Activated CD4-positive, alpha-beta T cell treated with anti-CD3 and anti-CD28 coated beads, Interleukin-2, amount 50 U/mL, for 16 hours (primary cell): ENCODE measurements at regions not wholly inside any gene's neighbourhood (a gene's known extent, or its start where the extent isn't known, plus 50 kb on each side); places are given as distances from the start of the nearest gene placed in this dataset.

Experiments
- DNase-seq: peaks from one replicate; pipeline ENCODE4 v3.0.0-alpha.2; 2020

DNA sequence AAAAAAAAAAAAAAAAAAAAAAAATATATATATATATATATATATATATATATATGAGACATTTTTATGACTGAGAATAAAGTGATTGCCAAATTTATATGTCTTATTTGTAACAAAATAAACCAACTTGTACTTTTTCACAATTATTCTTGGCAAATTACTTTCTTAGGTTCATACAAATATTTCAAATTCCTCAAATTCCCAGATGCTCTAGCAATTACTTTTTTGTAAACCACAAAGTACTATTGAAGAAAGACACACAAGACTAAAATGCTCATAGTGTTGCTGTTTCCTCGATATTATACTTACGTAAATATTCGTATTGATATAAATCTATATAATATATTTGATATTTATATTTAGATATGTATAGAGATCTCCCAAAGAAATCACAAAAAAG, 390.0 kb downstream of the FAT4 start:
- DNase-seq, result no peak

DNA sequence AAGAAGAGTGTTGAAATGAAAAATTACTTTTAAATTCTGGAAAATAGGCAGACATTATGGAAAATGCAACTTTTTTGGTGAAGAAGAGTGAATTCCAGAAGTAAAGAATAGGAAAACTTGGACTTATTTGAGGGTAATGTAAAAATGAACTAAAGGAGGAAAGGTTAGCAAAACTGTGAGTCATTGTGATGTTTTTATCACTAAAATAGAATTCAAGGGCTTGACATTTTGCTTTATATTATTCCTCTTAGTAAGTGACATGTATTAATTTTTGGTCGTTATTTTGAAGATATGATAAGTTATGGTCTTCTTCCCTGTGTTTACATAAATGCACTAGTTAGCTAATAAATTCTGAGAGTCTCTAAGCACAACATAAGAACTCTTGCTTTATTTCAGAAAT, 390.9 kb downstream of the FAT4 start:
- DNase-seq, result no peak

DNA sequence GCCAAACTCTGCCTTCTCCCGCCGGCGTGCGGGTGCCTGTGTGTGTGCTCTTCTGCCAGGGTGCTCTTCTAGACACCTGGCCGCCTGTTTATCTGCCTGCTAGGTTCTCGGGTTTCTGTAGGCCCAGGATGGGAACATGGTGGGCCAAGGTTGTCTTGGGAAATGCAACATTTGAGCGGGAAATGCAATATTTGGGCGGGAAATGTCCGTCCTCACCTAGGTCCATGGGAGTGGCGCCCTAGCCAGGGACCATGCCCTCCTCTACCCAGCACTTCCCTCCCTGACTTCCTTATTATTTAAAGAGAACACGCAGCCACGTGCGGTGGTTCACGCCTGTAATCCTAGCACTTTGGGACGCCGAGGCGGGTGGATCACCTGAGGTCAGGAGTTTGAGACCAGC, 392.6 kb downstream of the FAT4 start:
- DNase-seq, result no peak

DNA sequence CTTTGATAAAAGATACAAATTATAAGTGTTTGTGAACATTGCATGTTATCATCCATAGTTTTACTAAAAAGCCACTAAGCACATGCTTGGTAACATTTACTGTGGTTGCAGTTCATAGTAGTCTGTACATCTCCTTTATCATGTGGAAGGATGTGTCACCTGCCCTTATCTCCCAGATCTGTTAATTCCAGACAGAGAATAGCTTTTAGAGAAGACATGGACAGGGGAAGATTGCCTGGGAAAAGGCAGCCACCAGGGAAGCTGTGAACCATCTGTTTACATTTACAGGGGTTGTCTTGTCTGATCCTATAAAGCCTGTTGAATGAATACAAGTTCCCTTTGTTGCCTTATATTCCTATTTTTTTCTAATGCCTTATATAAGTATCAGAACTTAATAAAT, 396.0 kb downstream of the FAT4 start:
- DNase-seq, result no peak

DNA sequence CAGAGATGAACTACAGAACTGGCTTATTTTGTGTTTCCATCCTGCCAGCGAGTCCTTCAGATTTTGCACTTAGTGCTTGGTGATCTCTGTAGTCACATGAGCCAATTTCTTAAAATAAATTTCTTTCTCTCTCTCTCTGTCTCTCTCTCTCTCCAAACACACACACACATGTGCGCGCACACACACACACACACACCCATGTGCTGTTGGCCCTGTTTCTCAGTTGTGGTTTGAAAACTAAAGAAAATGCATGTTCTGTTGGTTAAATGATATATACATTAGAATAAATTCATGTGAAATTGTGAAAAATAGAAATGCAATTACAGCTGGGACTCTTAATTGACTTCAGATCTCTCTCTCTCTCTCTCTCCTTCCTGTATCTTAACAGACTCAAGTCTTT, 399.3 kb downstream of the FAT4 start:
- DNase-seq, result no peak

DNA sequence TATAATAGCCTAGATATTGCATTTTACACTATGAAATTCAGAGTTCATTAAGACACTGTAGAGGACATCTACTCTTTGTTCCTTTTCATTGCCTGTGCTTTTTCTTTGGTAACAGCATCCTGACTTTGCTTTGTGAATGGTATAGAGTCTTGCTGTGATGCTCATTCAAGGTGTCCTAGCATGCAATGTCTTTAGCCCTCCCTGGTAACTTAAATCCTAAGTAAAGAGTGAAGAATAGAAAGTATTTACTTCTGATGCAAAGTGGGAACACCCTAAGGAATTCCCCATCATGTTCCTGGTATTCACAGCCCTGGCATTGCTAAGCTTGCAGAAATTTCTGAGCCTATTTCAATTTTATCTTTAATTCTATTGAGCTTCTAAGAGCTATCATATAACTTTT, 400.1 kb downstream of the FAT4 start:
- no peak for DNase-seq

DNA sequence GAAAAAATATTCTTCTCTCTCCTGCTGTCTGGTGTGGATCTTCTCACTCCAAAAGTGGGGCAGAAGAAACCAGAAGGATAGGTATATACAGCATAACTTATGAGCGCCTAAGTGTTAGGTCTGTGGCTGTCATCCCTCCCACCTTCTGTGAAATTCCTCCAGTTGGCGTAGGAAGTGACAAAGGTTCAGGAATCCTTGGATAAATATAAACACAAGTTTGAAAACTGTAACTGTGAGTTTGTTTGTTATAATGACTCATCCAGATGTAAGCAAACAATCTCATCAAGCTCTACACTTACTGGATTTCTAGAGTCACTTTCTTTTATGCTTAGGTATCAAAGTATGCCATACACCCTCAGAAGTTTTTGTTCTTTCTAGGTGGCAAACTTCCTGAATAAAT, 405.2 kb downstream of the FAT4 start:
- no peak for DNase-seq

DNA sequence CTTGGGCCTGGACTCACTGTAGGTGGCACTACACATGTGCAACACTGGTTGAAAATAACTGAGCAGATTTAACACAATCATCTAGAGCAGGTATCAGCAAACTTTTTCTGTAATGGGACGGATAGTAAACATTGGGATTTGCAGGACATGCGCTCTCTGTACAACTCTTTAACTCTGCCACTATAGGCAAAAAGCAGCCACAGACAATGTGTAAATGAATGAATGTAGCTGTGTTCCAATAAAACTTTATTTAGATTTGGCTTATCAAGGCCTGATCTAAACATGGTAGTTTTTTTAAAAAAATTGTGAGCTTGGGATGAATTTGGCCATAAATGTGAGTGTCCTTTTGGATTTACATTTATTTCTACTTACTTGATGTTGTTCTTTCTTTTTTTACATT, 407.3 kb downstream of the FAT4 start:
- DNase-seq, result no peak

DNA sequence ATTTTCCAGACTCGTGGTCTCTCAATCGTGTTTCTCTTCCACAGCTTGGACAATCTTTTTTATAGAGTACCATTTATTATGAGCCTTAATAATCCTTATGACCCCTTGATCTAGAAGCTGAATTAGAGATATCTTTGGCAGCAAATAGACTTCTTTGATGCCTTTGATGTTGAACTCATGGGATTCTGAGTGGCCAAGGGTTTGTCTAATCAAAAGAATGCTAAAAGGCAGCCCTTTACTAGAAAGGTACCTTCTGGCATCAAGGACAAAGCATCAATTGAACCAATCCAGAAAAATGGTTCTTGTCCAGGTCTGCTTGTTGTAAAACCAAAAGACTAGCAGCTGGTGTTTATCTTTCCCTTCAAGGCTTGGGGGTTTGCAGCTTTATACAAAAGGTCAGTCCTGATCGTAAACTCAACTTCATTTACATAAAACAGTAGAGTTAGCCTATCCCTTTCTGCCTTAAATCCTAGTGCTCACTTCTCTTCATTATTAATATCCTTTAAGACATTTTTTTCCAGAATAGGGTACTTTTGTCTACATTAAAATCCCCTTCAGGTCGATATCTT, 411.3 kb downstream of the FAT4 start:
- no peak for DNase-seq

DNA sequence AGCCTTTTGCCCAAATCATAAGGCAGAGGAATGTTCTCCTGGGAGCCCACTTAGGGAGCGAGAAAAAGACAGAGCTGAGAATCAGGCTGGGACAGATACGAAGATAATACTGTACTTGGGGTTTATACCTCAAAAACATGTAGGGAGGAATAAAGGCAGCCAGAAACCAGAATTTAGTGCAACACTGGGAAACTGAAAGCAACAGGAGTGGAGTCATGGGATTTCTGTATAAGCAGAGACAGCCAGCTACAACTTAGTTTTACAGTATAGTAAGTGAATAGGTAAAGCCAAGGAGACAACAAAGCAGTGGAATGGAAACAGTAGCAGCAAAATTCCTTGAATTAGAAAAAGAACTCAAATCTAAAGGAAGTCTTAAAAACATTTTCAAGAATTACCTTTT, 413.2 kb downstream of the FAT4 start:
- no peak for DNase-seq

DNA sequence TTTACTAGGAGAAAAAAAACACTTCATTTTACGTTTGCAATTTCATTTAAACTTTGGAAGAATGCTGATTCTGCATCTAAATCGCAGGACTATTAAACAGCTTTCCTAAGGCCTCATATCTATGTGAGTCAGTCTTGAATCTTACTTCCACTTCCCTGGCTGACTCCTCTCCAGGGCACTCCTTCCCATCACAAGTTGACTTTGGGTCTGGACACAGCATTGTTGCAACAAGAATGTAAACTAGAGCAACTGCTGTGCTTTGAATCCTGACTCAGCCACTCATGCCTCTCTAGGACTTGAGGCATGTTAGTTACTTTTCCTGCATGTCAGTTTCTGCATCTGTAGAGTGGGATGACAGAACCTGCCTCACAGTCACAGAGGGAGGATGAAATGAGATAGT, 413.8 kb downstream of the FAT4 start:
- no peak for DNase-seq

DNA sequence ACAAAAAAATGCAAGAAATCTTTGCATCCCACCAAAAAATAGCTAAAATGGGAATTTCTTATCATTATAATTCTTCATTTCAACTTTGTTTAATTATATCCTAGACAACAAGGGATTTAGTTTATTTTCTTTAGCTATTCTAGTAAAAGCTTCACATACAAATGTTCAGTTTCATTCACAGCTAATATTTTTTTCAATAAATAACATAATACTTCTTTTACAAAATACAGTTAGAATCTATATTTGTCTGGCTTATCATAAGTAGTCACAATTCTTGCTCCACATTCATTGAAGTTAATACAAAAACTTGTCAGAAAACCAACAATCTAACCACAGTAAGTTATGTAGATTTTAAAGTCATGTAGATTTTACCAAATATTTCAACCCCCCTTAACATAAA, 414.4 kb downstream of the FAT4 start:
- DNase-seq, result no peak

DNA sequence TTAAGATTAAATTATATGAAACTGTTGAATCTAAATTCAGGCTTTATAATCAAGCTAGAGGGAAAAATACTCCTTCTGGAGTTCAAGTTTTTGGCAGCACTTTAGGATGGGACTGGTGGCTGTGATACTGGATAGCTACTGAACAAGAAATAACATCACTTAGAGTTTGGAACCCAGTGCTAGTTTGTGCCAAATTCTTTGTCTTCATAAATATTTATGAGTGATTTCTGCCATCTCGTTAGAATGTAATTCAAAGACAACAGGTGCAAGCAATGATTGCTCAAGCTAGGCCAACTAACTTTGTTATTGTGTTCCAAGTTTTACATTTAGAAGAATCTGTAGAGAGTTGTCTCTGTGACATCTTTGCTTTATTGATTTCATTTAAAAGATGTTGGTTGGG, 417.9 kb downstream of the FAT4 start:
- DNase-seq, result no peak

DNA sequence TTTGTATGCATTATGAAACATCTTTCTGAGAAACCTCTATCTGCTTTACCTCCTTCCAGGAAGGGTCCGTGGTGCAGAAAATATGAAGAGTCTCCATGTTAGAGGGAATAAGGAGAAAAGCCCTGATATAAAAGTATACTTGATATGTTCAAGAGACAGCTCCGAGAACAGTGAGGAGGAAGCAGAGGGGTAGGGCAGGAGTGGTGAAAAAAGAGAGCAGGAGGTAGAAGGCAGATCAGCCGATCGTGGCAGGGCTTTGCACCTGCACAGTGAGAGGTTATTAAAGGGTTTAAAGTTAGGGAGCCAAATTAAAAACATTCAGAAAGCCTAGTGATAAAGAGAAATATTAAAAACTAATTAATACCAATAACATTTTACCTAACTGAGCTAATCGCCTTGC, 419.7 kb downstream of the FAT4 start:
- DNase-seq, result no peak

DNA sequence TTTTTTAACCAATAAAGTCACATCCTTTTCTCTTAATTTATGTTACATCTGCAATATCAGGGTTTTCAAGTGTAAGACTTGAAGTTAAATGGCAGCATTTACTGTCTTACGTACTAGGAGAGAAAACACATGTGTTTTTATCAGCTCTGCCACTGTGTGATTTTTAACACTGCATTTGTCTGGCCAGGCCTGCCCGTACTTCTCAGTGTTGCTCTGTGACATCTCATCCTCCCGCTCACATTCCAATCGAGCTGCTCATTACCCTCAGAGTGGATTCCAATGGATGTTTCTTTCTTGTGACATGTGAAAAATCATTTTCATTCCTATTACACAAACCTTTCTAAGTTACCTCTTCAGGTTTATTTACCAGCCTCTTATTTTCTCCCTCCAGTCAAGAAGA, 420.3 kb downstream of the FAT4 start:
- DNase-seq, result no peak

DNA sequence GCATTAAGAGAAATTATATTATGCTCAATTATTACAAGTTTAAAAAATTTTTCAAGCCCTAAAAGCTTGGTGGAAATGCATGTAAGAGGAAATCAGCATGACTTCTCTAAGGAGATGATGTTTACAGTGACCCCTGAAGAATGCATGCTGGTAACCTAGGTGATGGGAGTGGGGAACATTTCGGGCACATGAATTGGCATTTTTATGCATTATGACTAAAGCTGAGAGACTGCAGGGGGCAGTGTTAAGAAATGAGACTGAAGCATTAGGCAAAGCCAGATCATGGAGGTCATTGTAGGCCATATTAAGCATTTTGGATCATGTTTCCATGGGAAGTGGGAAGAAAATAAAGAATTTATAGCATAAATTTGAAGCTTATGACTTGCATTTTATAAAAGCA, 421.3 kb downstream of the FAT4 start:
- no peak for DNase-seq

DNA sequence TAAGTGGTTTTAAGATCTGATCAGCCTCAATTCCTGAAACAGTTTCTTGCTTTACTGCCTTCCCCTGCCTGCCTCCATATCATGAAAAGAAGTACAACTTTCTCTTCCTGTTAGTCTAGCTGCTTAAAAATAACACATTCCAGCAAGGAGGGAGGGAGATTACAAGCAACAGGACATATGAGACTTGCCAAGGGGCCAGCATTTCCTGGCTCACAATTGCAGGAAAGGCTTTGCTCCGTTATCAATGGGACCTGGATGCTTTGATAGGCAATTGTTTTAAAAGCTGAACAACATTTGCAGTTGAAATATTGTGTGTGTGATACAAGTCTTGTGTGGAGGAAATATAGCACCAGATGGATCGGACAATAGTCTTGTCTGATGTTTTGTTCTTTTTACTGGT, 425.0 kb downstream of the FAT4 start:
- no peak for DNase-seq

DNA sequence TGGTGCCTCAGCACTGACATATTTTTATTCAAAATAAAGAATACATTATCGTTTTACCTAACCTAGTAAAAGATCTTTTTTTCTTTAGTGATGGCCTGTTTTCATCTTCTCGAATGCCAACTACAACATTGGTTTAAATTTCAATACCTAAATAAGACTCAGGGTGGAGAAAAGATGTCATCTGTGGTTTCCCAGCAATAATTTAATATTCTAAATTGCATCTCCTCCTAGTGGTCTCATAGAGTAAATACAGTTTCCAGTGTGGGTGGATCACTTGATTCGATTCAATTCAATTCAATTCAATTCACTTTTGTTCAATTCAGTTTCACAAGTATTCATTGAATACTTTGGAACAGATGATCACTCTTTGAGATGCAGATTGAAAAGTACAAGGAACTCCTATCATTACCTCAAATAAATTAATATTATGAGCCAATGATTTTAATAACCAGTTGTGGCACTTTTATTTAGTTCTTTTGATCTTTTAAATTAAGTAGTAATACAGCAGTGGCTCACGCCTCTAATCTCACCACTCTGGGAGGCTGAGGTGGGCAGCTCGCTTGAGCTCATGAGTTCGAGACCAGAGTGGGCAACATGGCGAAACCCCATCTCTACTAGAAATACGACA, 427.2 kb downstream of the FAT4 start:
- DNase-seq, result no peak

DNA sequence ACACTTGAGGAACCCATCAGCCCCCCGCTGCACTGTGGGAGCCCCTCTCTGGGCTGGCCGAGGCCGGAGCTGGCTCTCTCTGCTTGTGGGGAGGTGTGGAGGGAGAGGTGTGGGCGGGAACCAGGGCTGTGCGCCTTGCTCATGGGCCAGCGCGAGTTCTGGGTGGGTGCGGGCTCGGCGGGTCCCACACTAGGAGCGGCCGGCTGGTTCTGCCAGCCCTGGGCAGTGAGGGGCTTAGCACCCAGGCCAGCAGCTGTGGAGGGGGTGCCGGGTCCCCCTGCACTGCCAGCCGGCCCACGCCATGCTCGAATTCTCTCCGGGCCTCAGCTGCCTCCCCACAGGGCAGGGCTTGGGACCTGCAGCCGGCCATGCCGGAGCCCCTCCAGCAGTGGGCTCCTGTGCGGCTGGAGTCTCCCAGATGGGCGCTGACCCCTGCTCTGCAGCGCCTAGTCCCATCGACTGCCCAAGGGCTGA, 430.2 kb downstream of the FAT4 start:
- no peak for DNase-seq

DNA sequence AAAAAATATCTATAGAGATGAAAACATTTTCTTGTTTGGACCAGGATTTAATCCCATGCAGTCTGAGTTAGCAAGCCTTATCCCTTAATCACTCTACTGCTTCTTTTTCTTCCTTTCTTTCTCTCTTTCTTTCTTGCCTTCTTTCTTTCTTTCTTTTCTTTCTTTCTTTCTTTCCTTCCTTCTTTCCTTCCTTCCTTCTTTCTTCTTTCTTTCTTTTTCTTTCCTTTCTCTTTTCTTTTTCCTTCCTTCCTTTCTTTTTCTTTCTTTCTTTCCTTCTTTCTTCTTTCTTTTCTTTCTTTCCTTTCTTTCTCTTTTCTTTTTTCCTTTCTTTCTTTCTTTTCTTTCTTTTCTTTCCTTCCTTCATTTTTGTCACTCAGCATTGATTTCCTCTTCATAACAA, 434.6 kb downstream of the FAT4 start:
- no peak for DNase-seq

DNA sequence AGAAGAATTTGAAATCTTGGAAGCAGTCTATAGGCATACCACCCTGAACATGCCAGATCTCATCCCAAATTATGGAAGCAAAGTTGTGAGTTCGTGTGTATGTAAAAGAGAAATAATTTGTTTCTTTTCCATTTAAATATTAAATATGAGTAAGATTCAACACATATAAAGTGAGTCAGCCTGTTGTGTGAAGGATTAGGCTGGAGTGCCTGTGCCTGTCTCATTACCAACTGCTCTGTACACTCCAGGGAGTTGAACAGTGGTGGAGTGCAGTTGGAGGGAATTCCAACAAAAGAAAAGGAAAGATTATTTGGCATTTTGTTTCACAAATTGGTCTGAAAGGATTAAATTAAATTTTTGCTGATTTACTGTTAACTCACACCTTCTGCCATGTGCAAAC, 435.6 kb downstream of the FAT4 start:
- DNase-seq, result no peak

DNA sequence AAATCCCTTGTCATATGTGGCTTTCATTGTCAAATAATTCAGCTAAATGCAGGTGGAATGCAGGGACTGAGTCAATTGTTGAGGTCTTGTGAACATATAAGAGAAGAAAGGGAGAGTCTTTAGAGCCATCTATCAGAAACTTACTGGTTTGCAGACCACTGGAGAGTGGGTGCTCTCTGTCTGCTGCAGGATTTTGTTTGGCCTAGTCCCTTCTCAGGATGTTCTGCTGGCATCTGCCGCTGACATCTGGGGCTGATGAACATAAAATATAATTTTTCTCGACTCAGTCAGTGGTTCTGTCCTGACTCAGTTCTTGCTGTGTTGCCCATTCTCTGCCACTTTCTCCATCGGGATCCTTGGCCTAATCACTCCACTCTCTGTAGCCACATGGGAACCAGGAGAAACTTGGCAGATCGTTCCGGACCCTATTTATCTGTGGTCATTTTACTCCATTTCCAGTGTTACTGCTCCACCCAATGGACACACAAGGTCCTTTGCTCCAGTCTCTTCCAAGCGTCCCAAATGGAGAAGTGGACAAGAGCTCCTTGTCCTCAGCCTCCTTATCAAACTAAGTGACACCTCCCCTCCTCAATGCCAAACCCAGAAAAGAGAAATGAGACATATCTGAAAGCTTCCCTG, 436.2 kb downstream of the FAT4 start:
- DNase-seq, result no peak

DNA sequence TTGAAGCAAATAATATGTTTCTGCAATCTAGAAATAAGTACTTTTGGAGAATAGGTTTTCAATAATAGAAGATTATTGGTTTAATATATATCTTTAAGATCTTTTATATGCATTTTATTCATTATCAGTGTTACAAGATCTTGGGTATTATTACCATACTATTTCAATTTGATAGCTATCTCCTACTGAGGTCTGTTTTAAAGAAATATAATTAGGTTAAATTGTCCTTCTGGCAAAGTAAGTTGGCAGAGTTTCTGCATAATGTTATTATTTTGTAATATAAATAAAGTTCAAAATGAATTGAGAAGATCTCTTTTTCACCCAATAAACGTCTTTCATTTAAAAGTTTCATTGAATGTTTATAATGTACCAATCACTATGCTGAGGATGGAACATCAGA, 443.7 kb downstream of the FAT4 start:
- no peak for DNase-seq

DNA sequence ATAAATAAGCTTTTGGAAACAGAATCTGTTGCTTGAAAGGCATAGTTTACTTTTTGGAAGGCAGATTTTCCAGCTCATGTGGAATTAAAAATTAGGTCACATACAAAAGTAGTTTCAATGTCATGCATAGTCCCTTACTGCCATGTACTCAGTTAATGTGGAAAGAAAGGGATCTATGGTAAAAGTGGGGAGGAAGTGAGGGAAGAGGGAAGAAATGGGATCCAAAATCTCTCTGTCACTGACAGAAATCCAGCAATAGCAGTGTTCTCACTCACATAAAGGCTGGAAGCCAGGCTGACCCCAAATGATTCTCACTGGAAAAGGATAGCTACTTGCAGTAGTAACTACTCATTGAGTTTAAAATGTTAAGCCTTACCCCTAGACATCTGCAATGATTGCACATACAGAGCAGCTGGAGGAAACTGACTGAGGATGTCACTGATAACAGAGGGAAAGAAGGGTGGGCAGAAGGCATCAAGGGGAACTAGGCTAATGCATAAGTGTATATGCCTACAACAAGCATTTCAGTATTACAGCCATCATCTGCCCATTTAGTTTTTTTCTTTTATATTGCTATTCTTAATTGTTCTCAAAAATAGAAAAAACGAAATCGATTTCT, 445.6 kb downstream of the FAT4 start:
- no peak for DNase-seq

DNA sequence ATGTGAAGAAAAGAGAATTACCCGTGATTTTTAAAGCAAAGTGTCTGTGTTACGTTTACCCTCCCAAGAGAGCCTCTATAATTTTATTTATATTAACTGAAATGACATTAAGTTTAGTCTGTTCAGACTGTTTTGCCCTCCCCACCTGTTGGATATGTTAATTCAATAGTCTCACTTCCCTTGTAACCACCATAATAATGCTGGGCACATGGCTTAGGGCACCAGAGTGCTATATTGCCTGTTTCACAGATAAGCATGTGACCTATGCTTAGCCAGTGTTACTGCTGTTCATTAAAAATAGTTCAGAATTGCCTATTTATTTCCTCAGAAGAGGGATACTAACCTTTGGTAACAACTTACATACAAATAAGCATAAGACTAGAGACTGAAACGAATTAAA, 446.2 kb downstream of the FAT4 start:
- DNase-seq, result no peak
